ENCODE measurements at regions not wholly inside any gene's neighbourhood (a gene's known extent, or its start where the extent isn't known, plus 50 kb on each side); places are given as distances from the start of the nearest gene placed in this dataset.

DNA sequence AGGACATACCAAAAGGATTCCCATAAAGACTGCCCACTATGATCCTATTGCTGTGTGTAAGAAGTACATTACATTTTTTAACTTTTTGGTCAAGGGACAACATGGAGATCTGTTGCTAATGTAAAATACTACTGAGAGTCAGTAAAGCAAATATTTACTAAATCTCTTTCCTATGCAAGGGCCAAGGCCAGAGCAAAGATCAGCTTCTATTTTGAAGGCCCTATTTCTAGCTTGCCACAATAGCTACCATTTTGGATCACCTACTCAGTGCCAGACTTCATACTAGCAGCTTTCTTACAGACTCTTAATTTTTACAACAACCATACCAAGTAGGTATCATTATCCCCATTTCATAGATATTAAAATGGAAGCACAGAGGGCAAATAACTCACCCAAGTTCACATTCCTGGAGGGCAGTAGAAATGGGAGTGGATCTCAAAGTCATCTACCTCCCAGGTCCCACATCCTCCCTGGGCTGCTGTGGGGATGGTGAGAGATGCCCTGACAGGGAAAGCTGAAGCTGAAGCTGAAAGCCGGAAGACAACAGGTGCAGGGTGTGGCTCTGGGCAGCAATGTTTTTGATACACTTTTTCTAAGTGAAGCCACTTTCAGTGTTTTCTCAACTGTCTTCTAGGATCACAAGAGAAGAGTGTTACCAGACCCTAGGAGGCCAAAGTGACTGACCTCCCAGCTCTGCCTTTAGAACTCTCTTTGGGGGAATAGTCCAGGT is 321.2 kb downstream of the UBE3D start:
- POLR2A ChIA-PET, result no interaction called here
- H3K4me3 ChIP-seq (ENCODE audit: low read depth, low read length), result no peak overlapping the region
- no peaks in the 10 kb centered on the region for H3K9me3 ChIP-seq (ENCODE audit: control insufficient read depth, insufficient read depth, low read depth, low read length)
- CTCF ChIA-PET, result interaction anchor here (1.5 kb wide), 1 partner anchor 321 kb away, joined by 3 read pairs; the partner anchor contains the start of gene UBE3D
- H3K36me3 ChIP-seq (ENCODE audit: control insufficient read depth in 2 of 2, insufficient read depth in 1 of 2, low read length in 2 of 2), result no peaks in the 10 kb centered on the region
- no peak for TF ChIP-seq ZNF76 (tag by site-specific recombination; IDR thresholded peaks at IDR 0.05; ENCODE audit: borderline replicate concordance, low read depth)
- TF ChIP-seq KLF8 (tag by site-specific recombination; IDR thresholded peaks at IDR 0.05), result no peak
- no peak for TF ChIP-seq ZNF677 (tag by site-specific recombination; IDR thresholded peaks at IDR 0.05)
- TF ChIP-seq ZNF366 (tag by site-specific recombination; conservative IDR thresholded peaks at IDR 0.05), result no peak
- TF ChIP-seq BCL11A (tag by site-specific recombination; IDR thresholded peaks at IDR 0.05; ENCODE audit: low read depth), result no peak
- TF ChIP-seq ZNF350 (tag by site-specific recombination; IDR thresholded peaks at IDR 0.05), result no peak
- TF ChIP-seq, protein P1, sequence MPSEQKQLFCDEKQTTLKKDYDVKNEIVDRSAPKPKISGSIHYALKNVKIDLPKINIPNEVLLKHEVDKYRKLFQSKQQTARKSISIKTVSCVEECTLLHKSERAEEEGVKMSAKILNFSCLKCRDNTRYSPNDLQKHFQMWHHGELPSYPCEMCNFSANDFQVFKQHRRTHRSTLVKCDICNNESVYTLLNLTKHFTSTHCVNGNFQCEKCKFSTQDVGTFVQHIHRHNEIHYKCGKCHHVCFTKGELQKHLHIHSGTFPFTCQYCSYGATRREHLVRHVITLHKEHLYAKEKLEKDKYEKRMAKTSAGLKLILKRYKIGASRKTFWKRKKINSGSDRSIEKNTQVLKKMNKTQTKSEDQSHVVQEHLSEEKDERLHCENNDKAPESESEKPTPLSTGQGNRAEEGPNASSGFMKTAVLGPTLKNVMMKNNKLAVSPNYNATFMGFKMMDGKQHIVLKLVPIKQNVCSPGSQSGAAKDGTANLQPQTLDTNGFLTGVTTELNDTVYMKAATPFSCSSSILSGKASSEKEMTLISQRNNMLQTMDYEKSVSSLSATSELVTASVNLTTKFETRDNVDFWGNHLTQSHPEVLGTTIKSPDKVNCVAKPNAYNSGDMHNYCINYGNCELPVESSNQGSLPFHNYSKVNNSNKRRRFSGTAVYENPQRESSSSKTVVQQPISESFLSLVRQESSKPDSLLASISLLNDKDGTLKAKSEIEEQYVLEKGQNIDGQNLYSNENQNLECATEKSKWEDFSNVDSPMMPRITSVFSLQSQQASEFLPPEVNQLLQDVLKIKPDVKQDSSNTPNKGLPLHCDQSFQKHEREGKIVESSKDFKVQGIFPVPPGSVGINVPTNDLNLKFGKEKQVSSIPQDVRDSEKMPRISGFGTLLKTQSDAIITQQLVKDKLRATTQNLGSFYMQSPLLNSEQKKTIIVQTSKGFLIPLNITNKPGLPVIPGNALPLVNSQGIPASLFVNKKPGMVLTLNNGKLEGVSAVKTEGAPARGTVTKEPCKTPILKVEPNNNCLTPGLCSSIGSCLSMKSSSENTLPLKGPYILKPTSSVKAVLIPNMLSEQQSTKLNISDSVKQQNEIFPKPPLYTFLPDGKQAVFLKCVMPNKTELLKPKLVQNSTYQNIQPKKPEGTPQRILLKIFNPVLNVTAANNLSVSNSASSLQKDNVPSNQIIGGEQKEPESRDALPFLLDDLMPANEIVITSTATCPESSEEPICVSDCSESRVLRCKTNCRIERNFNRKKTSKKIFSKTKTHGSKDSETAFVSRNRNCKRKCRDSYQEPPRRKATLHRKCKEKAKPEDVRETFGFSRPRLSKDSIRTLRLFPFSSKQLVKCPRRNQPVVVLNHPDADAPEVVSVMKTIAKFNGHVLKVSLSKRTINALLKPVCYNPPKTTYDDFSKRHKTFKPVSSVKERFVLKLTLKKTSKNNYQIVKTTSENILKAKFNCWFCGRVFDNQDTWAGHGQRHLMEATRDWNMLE (tag by site-specific recombination; conservative IDR thresholded peaks at IDR 0.05; ENCODE audit: low read depth), result no peak
- TF ChIP-seq, protein P2, sequence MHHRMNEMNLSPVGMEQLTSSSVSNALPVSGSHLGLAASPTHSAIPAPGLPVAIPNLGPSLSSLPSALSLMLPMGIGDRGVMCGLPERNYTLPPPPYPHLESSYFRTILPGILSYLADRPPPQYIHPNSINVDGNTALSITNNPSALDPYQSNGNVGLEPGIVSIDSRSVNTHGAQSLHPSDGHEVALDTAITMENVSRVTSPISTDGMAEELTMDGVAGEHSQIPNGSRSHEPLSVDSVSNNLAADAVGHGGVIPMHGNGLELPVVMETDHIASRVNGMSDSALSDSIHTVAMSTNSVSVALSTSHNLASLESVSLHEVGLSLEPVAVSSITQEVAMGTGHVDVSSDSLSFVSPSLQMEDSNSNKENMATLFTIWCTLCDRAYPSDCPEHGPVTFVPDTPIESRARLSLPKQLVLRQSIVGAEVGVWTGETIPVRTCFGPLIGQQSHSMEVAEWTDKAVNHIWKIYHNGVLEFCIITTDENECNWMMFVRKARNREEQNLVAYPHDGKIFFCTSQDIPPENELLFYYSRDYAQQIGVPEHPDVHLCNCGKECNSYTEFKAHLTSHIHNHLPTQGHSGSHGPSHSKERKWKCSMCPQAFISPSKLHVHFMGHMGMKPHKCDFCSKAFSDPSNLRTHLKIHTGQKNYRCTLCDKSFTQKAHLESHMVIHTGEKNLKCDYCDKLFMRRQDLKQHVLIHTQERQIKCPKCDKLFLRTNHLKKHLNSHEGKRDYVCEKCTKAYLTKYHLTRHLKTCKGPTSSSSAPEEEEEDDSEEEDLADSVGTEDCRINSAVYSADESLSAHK (tag by site-specific recombination; IDR thresholded peaks at IDR 0.05), result no peak
- no peak for TF ChIP-seq ZNF555 (tag by site-specific recombination; conservative IDR thresholded peaks at IDR 0.05)
- no peak for TF ChIP-seq HOXA7 (CRISPR knock-in tag; IDR thresholded peaks at IDR 0.05; ENCODE audit: borderline replicate concordance)
- TF ChIP-seq GLI2 (tag by site-specific recombination; IDR thresholded peaks at IDR 0.05; ENCODE audit: borderline replicate concordance, low read depth), result no peak
- no peak for TF ChIP-seq ZNF777 (tag by site-specific recombination; IDR thresholded peaks at IDR 0.05; ENCODE audit: borderline replicate concordance)
- TF ChIP-seq ZSCAN23 (tag by site-specific recombination; IDR thresholded peaks at IDR 0.05), result no peak
- TF ChIP-seq, protein P3, sequence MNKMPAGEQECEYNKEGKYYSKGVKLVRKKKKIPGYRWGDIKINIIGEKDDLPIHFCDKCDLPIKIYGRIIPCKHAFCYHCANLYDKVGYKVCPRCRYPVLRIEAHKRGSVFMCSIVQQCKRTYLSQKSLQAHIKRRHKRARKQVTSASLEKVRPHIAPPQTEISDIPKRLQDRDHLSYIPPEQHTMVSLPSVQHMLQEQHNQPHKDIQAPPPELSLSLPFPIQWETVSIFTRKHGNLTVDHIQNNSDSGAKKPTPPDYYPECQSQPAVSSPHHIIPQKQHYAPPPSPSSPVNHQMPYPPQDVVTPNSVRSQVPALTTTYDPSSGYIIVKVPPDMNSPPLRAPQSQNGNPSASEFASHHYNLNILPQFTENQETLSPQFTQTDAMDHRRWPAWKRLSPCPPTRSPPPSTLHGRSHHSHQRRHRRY (tag by site-specific recombination; IDR thresholded peaks at IDR 0.05), result no peak
- TF ChIP-seq, protein P4, sequence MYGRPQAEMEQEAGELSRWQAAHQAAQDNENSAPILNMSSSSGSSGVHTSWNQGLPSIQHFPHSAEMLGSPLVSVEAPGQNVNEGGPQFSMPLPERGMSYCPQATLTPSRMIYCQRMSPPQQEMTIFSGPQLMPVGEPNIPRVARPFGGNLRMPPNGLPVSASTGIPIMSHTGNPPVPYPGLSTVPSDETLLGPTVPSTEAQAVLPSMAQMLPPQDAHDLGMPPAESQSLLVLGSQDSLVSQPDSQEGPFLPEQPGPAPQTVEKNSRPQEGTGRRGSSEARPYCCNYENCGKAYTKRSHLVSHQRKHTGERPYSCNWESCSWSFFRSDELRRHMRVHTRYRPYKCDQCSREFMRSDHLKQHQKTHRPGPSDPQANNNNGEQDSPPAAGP (tag by site-specific recombination; IDR thresholded peaks at IDR 0.05), result no peak
- no peak for TF ChIP-seq ZNF701 (tag by site-specific recombination; IDR thresholded peaks at IDR 0.05)
- TF ChIP-seq ZFHX2 (tag by site-specific recombination; conservative IDR thresholded peaks at IDR 0.05), result no peak
- no peak for TF ChIP-seq ZBTB7A (tag by site-specific recombination; IDR thresholded peaks at IDR 0.05; ENCODE audit: low read depth)
- no peak for TF ChIP-seq ZNF274 (IDR thresholded peaks at IDR 0.05; ENCODE audit: low read length)
- no peak for TF ChIP-seq ZNF274 (tag by site-specific recombination; IDR thresholded peaks at IDR 0.05; ENCODE audit: borderline replicate concordance)
- H3K4me1 ChIP-seq (ENCODE audit: control insufficient read depth, insufficient read depth, low read length), result peaks cover 3% of the 10 kb centered on the region; the same call in 1 of the 2 replicates
- no peak overlapping the region for H3K27ac ChIP-seq (ENCODE audit: extremely low read depth, low read depth, low read length)

Data from HEK293 (cell line).